Activated gamma-delta T cell treated with Interleukin-2 at 50 U/mL for 16 hours (primary cell): ENCODE measurements at regions not wholly inside any gene's neighbourhood (a gene's known extent, or its start where the extent isn't known, plus 50 kb on each side); places are given as distances from the start of the nearest gene placed in this dataset.
"Not testable (repeated sequence)": the region's sequence is repeated elsewhere in the genome, so short reads cannot be mapped to it uniquely, and the experiment has no call there.

Experiments used
- DNase-seq: peaks from one replicate; pipeline ENCODE4 v3.0.0-alpha.2; 2020

DNA sequence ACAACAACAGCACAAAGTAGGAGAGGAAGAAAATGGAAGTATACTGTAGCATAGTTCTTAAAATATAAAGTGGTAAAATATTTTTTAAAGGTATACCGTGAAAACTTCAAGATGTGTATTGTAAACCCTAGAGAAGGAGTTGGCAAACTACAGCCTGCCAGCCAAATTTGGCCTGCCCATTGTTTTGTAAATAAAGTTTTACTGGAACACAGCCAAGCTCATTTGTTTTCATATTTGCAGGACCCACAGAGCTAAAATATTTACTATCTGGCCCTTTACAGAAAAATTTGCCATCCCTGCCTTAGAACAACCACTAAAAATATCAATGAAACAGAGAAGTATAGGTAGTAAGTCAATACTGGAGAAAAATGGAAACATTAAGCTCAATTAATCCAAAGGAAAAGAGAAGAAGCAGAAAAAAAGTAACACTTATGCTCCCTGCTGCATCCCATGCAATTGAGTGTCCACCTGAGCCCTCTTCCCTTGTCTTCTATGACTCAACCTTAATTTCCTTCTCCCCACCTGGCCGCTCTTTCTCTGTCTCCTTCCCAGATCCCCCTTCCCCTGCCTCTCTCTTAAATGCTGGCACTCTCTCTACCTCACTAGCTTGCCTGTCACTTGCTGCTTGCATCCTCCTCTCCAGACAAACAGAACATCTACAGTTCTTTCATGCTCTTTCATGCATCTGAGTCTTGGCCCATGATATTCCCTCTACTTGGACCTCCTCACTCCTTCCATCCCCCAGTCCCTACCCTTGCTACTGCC lies 50.6 kb upstream of the FER start:
- no peak for DNase-seq

DNA sequence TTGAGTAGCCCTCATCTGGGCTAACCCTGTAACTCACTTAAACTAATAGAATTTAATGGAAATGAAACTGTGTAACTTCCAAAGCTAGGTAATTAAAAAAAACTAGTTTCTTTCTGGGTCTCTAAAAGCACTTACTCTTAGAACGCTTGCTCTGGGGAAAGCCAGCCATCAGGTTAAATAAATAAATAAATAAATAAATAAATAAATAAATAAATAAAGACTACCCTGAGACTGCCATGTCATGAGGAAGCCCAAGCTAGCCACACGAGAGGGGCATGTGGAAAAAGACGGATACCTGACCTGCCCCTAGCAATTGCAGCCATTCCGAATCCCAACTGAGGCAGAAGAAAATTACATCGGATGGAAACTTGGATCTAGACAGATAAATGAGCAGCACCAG lies 51.3 kb upstream of the FER start:
- DNase-seq, result no peak

DNA sequence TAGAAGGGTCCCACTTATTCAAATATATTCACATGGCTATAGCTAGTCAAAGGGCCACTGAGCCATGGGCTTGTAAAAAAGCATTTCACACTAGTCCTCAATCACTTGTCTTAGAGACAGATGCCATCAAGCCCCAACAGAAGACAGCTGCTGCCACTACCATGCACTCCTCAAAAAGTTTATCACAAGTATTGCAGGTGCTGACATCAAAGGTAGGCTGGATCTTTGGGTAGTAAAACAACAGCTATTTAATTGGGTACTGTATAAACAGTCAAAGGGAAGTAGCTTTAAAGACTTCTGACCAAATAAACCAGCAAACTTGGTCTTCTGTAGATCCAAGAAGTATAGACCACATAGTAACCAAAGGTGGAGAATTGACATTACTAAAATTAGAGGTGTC lies 59.2 kb upstream of the FER start:
- DNase-seq, result no peak

DNA sequence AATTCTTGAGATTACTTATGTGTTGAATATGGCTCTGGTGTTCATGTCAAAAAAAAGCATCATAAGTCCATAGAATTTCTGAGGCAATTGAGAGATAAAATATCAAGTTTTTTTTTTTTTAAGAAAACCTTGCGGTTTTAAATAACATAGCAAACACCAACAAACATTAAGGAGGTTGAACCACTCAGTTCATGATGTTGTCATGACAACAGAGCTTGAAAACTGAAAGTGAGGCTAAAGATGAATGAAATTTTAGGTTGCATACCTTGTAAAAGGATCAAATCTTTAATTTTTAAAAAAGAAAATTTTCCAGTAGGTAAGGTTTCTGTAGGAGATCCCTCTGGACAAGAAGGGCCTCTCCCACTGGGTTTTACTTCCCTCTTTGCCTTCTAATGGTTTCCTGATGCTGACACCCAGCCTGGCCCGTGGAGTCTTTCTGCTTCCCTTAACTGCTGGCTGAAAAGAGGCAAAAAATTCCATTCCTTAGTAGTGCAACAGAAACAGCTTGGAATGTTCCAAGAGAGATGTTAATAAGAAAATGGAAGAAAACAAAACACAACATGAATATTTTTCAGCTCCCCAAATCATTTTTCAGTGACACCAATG lies 60.0 kb upstream of the FER start:
- DNase-seq, result no peak

DNA sequence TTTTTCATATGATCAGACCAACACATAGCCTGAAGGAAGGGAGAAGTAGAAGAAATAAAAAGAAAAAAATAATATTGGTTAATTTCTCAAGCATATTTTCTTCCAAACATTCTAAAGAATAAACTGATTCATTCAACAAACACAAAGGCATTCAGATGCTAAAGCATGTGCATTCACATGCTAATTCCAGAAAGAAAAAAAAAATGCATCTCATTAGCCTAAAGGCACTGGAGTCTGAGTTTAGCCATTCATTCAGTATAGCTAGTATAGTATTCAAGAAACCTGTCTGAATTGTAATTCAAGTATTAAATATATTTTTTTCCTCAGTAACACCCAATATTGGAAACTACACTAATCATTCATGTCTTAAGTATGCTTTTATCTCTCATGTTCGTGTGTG lies 61.0 kb upstream of the FER start:
- DNase-seq, result no peak

DNA sequence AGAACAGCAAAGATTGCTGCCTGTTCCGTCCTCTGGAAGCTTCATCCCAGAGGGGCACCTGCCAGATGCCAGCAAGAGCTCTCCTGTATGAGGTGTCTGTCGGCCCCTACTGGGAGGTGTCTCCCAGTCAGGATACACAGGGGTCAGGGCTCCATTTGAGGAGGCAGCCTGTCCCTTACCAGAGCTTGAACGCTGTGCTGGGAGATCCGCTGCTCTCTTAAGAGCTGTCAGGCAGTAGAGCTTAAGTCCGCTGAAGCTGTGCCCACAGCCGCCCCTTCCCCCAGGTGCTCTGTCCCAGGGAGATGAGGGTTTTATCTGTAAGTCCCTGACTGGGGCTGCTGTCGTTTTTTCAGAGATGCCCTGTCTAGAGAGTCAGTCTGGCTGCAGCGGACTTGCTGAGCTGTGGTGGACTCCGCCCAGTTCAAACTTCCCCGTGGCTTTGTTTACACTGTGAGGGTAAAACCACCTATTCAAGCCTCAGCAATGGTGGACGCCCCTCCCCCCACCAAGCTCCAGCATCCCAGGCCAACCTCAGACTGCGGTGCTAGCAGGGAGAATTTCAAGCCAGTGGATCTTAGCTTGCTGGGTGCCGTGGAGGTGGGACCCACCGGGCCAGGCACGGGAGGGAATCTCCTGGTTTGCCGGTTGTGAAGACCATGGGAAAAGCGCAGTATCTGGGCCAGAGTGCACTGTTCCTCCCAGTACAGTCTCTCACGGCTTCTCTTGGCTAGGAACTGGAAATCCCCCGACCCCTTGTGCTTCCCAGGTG lies 62.1 kb upstream of the FER start:
- not testable (repeated sequence) for DNase-seq

DNA sequence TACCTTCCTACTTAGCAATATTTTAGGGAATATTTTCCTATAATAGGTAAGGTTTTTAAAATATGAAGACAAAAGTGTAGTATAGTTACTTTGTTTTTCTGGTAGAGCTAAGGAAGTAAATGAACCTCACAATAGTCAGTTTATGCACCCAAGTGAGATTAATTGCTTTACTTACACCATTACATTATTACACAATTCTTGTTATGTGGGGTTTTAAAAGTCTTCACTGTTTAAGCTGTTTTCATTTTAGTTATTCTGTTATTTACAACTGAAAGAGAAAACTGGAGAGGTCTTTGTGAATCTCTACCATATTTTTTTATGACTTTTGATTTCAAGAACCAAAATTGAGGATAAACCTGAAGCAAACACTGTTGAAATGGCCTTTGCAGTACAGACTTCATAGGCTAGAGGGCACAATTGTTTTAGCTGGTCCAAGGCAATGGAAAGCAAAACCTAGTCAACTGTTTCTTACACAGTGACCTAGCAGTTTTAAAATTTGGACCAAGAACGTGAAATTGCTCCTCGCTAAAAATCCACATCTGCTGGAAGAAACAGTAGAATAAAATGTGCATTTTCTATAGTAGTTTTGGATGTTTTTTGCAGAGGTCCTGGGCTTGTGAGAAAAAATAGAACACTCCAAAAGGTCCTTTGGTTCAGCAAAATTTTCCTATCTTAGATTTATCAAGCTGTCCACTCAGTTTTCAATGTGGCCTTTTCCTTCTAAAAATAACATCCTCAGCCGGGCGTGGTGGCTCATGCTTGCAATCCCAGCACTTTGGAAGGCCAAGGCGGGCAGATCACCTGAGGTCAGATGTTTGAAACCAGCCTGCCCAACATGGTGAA lies 66.4 kb upstream of the FER start:
- DNase-seq, result no peak

DNA sequence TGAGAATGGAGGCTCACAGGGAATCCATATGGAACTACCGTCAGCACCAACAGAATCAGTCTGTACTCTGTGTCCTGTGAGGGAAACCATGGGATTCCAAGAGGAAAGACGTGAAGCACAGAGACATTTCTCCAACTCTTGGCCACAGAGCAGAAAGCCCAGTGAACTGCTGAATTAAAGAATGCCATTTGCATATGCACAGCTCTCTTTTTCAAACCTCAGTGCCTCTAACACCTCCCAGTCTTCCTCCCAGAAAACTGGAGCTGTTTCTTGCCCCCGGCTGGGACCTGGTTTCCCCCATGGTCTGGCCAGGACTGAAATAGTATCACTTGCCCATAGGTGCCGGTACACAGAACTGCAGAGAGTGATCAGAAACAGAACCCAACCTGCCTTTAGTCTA lies 69.6 kb upstream of the FER start:
- DNase-seq, result no peak

DNA sequence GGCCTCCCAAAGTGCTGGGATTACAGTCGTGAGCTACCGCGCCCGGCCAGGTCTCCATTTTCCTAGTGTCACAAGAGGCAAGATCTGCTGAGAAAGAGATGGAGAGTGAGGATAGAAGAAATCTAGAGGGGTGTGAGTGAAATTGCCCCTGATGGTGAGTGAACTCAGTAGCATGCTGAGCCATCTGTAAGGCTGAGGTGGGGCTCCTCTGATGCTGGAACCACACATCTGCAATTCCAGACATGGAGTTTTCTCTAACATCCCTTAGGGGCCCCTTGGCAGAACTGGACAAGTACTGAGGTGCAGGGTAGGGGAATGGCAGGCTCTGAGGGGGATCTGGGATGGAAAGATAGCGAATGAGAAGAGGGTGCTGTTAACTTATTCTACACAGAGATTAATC lies 72.0 kb upstream of the FER start:
- no peak for DNase-seq

DNA sequence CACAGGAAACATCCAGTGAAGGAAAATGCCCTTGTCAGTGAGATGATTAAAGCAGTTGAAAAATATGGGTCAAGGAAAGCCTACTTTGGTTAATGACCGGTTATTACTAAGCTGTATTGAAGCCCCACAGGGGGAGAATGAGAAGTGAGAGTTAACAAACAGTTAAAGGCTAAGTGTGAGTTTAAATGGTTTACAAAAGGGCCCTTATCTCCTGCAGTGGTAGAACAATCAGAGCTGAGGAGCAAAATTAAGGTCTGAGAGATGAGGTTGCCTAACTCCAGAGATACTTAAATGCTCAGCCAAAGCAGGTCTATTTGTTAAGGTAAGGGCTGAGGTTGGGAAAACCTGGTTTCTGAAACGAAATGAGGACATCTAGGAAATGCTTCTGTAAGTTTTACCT lies 75.1 kb upstream of the FER start:
- DNase-seq, result no peak

DNA sequence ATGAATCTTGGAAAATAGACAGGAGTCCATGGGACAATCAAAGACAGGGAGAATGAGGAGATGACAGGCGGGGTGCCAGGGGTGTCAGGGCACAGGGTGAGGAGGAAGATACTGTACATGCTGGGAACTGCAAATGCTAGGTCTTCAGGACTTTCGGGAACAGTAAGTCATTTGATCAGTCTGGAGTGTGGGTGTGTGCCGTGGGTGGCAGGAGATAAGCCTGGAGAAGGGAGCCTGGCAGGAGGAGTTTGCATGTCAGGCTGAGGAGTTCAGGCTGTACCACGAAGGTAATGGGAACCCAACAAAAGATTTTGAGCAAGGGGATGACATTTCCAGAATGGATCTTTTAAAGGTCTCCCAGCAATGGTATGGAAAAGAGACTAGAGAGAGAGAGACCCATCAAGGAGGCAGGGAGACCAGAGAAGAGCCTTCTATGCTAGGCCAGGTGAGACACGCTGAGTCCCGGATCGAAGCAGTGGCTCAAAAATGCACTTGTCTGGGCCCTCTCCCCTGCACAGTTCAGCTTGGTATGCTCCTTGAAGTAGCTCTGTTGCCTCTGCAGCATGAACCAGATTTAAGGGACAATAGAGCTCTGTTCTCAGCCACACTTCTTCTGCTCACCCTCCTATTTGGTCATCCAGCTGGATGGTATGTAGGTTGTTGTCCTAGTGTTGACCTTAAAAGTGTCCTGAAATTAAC lies 77.0 kb upstream of the FER start:
- no peak for DNase-seq

DNA sequence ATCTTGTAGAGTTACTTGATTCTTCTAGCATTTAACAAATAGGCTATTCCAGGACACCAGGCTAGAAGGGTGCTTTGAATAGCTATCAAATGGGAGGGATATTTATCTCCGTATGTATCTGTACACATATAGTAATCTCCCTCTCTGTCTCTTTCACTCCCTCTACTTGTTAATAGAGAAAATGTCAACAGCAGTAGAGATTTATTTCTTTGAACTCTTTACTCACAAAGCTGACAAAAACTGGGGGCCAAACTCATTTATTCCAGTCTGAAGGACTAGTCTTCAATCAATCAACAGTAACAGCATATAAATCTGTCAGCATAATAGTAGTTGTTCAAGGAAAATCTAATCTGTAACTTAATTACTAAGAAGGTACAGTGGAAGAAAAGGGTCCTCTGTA lies 78.2 kb upstream of the FER start:
- DNase-seq, result no peak

DNA sequence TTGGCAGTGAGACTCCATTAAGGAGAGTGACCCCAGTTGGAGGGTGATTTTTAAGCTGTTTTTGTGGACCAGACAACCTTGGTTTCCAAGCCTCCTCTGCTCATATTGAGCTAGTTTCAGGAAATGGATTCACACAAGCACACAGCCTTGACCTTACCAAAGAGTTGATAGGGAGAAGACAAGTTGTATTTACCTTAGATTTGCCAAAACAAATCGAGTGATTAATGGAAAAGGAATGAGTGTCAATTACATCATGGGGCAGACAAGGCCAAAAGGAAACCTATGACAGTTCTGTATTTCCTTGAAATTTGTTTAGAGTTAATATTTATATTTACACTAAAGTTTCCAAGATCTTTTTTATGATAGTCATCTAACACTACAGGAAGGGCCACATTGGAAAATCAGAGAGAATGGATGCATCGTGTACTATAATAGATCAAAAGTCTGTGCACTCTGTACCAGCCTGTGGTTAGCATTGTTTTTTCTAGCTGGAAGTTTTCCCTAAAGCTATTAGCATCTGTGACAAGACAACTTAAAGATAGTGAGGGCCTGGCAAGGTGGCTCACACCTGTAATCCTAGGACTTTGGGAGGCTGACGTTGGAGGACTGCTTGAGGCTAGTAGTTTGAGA lies 86.0 kb upstream of the FER start:
- no peak for DNase-seq

DNA sequence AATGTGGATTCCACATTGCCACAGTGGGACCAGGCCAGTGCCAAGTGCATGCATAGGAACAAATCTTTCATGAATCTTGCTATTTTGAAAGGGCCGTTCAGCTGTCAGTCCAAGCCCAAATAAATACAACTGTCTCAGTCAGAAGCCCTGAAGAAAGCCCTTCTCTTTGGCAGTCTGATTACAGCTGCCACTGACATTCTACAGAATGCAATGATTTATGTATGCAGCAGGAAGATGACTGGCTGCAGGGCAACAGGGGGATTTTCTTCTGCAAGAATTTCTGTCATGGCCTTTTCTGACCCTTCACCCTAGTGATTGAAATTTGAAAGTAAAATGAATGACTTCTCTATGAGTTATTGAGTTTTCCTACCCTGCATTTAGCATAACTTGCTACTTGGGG lies 86.7 kb upstream of the FER start:
- DNase-seq, result no peak

DNA sequence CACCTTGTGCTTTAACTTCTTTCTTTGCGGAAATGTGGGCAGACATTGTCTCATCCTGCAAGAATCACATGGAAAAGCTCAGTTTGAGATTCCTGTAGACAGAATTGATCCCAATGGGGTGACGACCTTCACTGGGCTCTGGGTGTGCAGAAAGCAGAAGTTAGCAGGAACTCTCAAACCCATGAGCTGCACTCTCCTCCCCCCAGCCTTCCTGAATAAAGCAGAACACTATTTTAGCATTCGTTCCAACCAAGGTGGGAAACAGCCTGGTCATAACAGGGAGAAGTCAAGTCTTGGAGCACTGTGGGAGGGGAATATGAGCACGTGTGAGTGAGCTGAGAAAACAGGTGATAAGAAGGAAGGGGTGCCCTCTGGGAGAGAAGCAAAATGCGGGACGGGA lies 87.4 kb upstream of the FER start:
- no peak for DNase-seq

DNA sequence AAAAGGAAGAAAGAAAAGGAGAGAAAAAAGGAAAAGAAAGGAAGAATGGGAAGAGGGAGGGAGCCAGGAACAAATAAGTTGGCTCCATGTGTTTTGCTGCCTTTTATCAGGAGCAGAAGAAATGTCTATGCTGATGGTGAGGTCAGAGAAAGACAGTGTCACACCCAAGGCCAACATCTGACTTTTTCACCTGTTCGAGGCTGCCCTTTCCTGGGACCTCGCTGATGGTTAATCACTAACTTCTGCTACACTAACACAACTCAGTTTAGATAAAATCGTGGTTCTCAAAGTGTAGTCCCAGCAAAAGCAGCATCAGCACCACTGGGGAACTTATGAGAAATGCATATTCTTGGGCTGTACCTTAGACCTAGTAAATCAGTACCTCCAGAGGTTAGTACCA lies 88.2 kb upstream of the FER start:
- DNase-seq, result no peak

DNA sequence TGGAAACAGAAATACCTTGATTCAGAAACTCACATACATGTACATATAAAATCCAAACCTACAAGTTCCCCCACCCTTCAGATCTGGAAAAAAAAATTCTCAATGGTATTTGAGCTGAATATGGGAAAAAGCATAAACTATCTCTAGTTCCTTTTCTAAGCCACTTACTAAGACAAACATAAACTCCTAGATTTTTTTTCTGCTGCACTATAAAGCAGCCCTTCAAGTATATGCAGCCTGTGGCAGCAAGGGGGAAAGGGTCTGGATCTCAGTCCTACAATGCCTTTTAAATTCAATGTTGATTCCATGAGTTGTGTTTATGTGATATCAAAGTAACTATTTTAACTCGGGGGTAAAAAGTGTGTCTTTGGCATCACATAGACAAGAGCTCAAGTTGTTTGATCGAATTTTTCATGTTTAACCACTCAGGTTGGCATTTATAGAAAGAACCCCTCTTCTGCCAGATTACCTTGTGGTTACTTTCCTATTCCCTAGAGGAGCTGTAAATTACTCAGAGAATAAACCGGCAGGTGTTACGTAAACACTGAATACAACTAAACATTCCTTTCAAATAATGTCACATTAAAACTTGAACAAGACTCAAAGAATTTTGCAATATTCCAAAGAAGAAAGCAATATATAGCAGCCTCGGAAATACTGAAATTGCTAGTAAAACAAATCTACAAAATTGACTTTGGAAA lies 91.8 kb upstream of the FER start:
- DNase-seq, result no peak

DNA sequence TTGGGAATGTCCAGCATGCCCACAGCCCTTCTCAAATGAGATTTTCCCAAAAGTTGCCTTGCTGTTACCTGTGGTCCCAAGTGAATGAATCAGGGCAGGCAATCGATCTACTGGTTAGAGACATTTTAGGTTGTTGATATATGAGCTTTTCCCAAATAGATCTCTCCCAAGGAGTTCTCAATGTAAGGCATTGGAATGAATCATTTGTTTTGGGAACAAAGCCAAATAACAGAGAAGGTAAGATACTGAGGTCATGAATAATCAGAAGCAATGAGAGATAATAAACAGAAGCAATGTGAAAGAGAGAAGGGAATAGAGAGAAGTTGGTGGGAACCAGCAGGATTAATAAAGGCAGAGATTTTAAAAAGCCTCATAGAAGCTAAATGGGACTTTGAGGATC lies 93.6 kb upstream of the FER start:
- no peak for DNase-seq

DNA sequence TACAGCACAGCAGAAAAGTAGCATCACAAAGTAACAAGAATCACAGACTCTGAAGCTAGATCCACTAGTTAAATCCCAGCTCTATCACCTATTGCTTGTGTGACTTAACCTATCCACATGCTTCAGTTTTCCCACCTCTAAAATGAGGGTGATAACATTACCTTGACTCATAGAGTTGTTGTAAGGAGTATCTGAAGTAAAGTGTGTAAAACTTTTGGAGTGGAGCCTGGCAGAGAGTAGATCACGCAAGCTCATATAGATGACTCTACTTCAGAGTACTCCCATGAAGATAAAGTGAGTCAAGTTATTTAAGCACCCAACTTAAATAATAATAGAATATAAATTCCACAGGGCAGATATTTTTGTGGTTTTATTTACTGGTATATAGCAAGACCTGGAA lies 94.5 kb upstream of the FER start:
- DNase-seq, result no peak

DNA sequence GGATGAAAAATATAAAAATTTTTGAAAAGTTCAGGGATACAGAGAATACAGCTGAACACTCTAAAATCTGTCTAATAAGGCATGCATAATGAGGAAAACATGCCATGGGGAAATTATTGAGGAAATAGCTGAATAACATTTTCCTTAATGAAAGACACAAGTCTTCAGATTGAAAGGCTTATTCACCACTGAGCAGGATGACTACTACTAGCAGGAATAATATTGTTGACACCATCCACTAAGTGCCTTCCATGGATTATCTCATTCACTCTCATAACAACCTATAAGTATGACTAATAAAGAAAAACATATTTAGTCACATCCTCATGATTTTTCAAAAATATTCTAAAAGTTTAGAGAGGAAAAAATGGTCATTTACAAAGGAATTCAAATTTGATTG lies 96.7 kb upstream of the FER start:
- no peak for DNase-seq

DNA sequence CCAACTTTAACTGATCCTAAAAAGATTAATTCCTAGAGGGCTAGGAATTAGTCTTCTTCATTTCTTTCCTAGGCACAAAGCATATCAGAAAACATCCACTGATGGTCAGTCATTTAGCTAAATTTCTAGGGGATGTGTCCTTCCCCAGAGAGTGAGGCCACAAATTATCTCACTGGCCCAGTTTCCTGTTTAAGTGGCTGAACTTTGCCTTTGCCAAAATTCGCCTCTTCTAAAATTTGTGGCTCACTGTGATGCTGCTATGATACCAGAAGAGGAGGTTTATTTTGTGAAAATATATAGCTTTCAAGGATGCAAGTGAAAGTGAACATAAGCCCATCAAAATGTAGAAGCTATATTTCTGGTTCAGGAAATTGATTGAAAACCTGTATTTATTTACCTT lies 98.1 kb upstream of the FER start:
- DNase-seq, result no peak

DNA sequence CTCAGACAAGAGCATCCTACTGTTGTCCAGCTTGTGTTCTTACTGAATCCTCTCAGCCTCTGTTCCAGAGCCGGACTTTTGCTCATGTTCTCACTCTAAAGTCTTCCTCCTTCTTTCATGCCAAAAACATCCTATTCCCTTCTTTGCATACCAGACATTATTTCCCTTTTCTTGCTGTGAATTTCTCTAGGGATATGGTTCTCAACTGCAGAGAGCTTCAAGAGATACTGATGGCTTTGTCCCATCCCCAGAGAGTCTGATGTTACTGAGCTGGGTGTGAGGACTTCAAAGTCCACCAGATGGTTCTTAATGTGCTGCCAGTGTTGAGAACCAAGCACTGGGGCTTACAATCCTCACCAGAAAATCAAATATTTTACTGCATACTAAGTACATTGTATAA lies 98.6 kb upstream of the FER start:
- no peak for DNase-seq
